ENCODE measurements at regions not wholly inside any gene's neighbourhood (a gene's known extent, or its start where the extent isn't known, plus 50 kb on each side); places are given as distances from the start of the nearest gene placed in this dataset.
"Not testable (repeated sequence)": the region's sequence is repeated elsewhere in the genome, so short reads cannot be mapped to it uniquely, and the experiment has no call there.

DNA sequence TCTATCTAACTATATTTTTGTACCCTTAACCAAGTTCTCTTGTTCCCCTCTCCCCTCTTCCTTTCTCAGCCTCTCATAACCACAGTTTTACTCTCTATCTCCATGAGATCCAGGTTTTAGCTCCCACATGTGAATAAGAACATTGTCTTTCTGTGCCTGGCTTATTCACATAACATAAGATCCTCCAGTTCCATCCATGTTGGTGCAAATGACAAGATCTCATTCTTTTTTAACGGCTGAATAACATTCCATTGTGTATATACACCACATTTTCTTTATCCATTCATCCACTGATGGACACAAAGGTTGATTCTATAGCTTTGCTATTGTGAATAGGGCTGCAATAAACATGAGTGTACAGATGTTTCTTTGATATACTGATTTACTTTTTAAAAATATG is 83.9 kb upstream of the TMEM178A start:
- DNase-seq (ENCODE audit: low read depth), result no peak

DNA sequence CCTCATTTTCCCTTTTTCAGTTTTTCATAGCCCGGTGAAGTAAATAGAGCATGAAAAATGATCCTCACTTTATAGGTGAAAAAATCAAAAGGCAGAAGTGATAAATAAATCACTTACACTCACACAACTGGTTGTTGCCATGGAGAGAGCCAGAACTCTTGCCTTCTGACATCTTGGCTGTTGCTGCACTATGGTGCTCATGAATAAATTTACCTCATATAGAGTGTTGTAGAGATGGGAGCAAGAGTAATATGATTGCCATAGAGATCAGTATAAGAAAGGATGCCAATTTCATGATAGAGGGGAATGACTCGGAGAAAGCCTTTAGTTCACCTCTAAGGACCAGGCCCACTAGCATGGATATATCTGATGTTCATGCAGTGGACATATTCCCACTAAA is 82.5 kb upstream of the TMEM178A start:
- DNase-seq (ENCODE audit: low read depth), result no peak

DNA sequence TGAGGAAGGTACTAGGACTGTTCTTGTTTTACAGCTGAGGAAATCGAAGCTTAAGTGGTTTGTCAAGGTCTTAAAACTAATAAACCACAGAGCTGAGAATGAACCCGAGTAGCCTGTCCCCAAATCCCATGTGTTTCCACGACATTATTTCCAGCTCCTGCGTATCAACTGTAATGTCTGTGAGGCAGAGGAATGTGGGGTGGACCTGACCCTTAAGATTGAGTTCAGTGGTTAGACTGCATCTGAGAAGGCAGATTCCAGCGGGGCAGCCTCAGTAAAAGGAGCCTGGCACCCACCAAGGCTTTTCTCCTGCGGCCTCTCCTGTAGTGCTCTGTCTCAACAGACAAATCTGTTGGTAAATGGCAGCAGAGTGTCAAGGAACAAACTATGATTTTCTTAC is 81.9 kb upstream of the TMEM178A start:
- no peak for DNase-seq (ENCODE audit: low read depth)

DNA sequence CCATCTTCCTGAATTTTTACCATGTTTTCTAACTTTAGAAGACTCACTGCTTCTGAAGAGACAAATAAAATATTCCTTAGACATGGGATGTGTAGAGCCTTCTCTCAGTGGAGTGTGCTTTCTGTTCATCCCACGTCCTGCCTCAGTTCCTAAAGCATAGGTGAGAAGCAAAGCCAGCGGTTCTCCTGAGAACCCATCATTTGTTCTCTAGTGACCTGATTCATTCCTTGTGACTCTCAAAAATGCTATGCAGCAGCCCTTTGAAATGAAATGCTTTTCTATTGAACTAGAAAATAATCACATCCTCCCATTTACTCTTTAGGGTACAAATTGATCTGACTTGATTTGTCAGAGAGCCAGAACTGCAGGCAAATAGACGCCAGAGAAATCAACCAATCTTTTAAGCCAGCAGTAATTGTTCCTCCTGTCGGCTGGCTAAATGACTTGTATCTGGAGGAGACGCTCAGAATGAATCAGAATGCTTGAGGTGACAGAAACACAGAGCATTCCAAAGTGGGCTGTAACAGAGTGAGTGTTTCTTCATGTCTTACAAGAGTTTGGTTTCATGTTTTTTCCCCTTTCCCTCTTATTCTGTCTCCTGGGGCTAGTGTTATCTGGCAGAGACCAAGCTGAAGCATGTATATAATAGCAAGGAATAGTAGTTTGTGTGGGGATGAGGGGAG is 81.3 kb upstream of the TMEM178A start:
- no peak for DNase-seq (ENCODE audit: low read depth)

DNA sequence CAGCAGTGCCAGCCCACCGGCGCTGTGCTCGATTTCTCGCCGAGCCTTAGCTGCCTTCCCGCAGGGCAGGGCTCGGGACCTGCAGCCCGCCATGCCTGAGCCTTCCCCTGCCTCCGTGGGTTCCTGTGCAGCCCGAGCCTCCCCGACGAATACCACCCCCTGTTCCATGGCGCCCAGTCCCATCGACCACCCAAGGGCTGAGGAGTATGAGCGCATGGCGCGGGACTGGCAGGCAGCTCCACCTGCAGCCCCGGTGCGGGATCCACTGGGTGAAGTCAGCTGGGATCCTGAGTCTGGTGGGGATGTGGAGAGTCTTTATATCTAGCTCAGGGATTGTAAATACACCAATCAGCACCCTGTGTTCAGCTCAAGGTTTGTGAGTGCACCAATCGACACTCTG is 80.2 kb upstream of the TMEM178A start:
- DNase-seq (ENCODE audit: low read depth), result not testable (repeated sequence)

DNA sequence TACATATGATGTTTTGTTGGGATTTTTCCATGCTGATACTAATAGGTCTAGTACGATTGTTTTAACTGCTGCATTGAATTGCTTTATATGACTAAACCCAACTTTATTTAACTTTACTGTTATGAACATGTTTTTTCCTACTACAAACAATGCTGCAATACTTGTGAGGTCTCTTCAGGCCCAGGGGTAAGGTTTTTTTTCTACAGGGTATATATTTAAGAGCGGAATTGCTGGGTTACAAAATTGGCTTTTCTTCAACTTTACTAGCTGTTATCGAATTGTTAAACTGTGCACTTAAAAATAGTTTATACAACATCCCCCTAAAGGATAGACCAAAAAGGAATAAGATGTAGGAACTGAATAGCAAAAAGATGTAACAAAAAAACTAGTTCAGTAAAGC is 78.5 kb upstream of the TMEM178A start:
- DNase-seq (ENCODE audit: low read depth), result no peak

DNA sequence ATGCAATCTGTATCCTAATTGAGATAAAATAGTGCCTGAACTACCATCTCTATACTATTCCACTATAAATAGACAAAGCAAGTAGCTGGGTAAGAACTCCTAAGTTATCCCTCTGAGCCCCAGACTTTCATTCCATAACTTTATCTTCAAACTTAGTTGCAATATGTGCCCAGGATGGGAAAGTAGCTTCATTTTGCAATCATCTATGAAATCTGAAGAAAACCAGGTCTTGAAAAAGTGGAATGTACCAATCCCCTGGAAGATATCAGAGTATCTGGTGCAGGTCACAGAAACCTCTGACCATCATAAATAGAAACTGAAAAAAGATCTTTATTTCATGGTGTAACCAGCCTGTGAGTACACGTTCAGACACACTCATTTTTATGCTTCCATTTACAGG is 78.1 kb upstream of the TMEM178A start:
- DNase-seq (ENCODE audit: low read depth), result no peak

DNA sequence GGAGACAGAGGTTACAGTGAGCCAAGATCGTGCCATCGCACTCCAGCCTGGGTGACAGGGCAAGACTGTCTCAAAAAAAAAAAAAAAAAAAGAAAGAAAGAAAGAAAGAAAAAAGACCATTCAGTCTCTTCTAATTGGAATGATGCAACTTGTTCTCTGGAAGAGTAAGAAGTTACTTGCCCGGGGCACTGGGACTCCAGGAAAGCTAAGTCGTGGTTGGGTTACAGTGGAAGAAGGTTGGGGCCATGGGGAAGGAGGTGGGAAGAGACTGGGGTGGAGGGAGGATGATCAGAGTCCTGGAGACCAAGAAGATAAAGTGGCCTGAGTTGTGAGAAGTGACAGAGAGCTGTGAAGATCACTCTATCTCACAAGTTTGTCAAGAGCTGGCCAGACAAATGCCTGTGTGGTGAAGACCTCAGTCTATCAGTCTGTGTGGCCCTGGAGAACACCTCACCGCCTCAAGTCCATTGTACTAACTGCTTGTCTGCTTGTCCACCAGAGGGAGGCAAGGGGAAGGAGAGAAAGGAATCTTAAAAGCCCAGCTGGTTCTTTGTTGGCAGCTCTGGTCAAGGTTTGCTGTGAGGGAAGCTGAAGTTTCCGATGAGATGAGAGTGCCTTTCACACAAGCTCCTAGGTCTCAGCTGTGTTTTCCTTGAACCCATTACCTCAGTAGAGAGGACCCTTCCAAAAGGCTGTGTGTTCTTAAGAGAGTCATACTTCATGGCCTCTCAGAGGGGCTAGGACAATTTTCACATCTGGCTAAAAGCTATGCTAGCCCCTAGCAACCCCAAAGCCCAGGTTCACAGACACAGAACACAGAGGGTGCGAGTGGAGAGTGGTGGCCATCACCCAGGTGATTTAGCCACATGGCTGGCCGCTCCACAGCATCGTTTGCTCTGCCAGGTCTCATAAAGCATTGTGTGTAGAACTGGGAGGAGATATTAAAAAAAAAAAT is 72.0 kb upstream of the TMEM178A start:
- no peak for DNase-seq (ENCODE audit: low read depth)

DNA sequence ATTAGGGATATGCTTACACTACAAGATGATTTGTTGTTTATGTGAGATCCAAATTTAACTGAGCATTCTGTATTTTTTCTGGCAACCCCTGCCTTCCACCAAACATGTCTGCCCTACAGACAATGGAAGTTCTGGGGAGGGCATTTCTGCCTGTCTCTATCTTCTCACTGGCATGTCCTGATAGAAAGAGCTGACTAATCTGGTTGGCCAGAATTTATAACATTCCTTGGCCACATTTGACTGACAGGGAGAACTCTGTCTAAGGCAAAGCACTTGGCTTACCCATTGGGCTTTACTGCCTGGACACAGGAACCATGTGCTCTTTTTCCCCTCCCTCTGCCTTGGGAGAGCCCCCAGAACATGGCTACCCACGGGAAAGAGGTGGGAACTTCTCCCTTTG is 70.6 kb upstream of the TMEM178A start:
- DNase-seq (ENCODE audit: low read depth), result no peak

DNA sequence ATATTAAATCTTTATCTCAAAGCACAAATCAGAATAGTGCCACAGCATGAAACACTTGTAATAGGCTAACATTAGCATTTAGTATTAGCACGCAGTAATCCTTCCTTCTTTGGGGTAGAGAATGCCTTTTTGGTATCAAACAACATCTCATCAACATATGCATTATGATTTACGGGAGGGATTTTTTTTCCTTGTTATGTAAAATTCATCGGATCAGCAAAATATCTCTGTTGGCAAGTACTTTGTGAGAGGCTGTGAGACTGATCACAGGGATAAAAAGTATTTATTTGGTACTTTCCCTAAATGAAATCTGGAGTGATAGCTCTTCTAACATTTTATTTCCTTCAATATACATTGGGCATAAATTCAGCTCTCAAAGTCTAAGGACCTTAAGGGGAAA is 68.4 kb upstream of the TMEM178A start:
- no peak for DNase-seq (ENCODE audit: low read depth)

DNA sequence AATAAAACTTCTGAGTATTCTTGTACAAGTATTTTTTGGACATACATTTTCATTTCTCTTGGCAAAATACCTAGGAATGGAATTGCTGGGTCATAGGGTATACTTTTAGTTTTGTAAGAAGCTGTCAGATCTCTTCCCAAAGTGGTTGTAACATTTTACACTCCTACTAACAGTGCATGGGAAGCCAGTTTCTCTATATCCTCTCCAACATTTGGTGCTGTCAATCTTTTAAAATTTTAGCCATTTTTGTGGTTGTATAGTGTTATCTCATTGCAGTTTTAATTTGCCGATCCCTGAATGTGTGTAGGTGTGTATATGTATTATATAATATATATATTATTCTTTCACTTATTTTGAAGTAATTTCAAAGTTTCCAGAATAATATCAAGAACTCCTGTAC is 63.1 kb upstream of the TMEM178A start:
- no peak for DNase-seq (ENCODE audit: low read depth)

DNA sequence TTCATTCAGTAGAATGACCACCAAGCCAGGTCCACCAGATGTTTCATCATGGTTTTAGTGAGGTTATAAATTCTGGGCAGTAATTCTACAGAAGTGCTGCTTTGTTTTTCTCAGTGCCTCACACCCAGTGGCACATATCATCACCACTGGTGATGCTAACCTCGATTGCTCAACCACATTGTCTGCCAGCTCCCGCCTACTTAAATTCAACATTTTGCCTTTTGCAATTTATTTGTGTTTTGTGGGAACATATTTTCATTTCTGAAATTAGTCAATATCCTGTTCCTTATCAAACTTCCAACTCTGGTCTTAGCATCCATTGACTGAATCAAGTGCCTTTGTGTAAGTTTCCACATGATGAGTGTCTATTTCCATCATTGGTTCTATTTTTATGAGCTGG is 62.3 kb upstream of the TMEM178A start:
- DNase-seq (ENCODE audit: low read depth), result no peak

DNA sequence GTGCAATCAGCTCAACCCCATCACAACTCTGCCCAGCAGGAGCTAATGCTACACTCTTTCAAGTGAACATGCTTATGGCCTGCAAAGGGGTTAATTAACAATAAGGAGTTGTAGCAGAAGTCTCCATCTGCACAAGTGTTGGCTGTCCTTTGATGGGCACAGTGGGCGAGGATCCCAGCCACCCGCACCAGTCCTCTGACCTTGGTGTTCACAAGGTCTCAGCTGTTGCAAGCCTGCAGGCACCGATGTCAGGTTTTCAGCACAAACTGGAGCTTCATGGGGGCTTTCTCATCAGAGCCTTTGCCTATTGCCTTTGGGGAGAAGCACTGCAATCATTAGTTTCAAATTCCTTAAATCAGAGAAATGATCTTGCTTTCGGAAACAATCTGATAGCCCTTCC is 60.9 kb upstream of the TMEM178A start:
- DNase-seq (ENCODE audit: low read depth), result no peak

DNA sequence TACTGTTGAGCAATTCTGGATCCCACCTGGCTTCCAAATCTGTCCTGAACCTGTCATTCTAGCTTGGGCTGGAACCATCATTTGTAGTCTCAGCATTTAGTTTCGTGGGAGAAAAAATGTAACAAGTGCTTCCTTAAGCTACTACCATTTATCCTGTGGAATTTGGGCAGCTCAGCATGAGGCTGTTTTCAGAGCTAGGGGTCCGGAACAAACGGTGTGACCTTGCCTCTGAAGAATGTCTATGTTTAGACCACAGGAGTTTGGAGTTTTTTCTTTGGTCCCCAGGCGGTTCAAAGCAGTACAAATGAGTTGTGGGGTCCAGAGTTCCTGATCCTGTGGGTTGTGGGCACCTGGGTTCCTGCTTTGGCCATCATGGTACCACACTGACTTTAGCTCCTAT is 59.1 kb upstream of the TMEM178A start:
- no peak for DNase-seq (ENCODE audit: low read depth)

DNA sequence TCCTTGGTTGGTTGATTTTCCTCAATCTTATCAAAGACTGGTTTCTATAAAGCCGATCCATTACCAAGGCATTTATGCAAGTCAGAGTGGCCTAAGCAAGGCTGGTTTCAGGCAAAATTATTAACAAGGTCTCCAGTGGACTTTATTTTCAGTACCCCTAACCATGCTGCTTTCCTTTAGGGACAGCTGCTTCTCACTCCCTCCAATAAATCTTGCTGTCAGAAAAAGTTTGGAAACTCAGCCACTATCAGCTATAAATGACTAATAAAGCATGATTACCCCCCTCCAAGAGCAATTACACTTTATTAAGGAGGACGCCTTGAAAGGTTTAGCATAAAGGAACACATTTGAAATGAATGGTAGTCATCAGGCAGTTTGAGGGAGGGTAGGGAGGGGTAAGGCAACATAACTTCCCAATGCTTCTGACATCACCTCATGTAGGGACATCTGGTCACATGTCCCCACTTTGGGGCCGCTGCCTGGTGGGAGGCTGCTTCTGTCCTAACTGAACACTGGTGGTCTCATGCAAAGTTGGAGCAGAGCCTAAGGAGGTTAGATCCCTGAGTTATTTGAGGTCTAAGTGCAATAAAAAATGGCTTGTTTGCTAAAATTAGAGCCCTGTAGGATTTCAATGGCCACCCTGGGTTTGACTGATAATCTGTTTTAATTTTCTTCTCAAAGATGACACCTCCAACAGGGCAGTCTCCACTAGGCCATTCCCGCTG is 58.0 kb upstream of the TMEM178A start:
- DNase-seq (ENCODE audit: low read depth), result no peak

DNA sequence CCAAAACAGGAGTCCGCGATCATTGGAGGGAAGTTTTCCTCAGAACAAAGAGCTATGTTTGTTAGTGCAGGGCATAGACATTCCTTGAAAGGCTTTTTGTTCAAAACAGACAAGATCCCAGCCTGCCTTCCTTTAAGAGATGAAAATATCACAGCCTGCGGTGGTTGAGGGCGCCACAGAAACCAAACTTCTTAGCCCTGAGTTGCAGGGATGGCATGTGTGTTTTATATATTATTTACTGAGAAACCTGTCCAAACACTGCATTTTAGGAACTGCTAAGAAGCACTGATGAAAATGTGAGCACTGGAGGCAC is 57.5 kb upstream of the TMEM178A start:
- no peak for DNase-seq (ENCODE audit: low read depth)

DNA sequence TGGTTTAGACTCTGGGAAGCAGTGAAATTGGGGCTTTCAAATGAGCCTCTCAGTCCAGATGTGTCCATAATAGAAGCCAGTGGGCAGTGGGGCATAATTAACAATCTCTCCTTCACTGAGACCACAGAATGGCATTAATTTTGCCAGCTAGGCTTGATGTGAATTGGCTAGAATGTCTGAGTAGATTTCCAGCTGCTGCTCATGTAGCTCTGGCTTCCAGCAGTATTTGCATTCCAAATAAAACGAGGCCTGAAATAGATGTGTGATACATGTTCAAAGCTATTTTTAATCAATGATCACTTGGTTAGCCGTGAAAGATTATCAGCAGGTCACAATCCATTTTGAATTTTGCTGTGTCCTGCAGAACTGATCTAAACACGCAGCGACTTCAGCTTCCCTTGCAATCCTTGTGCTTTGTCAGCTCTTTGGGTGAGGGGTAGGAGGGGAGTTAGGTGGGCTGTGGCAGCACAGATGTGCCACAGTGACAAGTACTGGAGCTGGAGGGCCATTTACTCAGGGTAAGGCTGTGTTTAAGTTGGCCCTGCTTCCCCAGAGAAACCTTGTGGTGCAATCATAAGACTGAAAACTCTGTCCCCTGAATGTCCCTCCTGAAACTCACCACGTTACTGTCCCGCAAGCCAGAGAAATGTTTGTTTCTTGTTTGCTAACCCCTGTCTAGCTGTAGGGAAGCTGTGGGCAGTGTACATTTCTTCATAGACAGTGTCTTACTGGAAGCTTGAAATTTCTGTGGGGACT is 56.9 kb upstream of the TMEM178A start:
- DNase-seq (ENCODE audit: low read depth), result no peak

DNA sequence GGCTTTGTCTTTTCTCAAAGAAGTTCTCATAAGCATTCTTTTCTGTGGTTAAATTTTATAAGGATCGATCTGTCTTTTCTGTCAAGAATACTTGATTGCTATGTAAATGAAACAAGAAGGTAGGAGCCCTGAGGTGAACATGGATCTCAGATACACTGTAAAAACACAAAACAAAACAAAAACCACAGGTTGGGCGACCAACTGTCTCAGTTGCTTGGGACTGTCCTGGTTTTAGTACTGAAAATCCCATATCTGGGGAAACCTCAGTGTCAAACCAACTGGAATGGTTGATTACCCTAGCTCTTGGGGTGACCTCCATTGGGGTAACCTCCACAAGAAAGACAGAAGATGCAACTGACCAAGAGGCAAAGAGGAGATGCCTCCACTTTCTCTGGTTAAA is 55.8 kb upstream of the TMEM178A start:
- no peak for DNase-seq (ENCODE audit: low read depth)

DNA sequence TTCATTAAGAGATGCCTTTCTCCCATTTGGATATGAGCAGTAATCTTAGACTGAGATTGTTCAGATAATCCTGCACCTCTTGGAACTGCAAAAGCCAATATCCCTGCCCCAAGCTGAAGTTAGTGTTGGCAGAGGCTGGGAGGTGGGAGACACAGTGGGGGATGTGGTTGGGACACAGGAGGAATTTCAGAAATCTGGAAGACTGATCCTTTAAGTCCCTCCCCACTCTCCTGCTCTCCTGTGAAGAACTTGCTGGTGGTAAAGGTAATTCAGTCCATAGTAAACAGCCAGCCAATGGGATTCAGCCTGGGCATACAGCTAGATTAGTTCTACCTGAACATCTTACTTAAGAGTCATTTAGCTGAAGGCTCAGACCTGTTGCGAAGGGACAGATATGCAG is 50.0 kb upstream of the TMEM178A start:
- no peak for DNase-seq (ENCODE audit: low read depth)
